ENCODE measurements at regions not wholly inside any gene's neighbourhood (a gene's known extent, or its start where the extent isn't known, plus 50 kb on each side); places are given as distances from the start of the nearest gene placed in this dataset.
"Not testable (repeated sequence)": the region's sequence is repeated elsewhere in the genome, so short reads cannot be mapped to it uniquely, and the experiment has no call there.

- Mint-ChIP-seq H3K4me3 (peak overlapping the region in 1 of 8 donors; percentile 43), H3K9me3 (no peaks in the 10 kb centered on the region), H3K36me3 (no peaks in the 10 kb centered on the region), H3K4me1 (no peaks in the 10 kb centered on the region), H3K27me3 (peaks cover 10 to 15% (median 11%) of the 10 kb centered on the region in 3 donors), H3K27ac (no peak overlapping the region)
- DNase-seq (no peak), ATAC-seq (ENCODE audit: low read depth in 2 of 2) (no peak)
Measured at GRCh38 chr18:11500153-11501122, 109.0 kb upstream of the SLC35G4 start.

GRCh38 chr18:11498821-11499220 lies 110.6 kb upstream of the SLC35G4 start:
- Mint-ChIP-seq H3K4me3 (no peak overlapping the region), H3K9me3 (no peaks in the 10 kb centered on the region), H3K4me1 (no peaks in the 10 kb centered on the region), H3K36me3 (no peaks in the 10 kb centered on the region), H3K27me3 (peaks cover 10 to 15% (median 11%) of the 10 kb centered on the region in 3 donors), H3K27ac (no peak overlapping the region)
- ATAC-seq (ENCODE audit: low read depth in 2 of 2), result no peak
- no peak for DNase-seq

GRCh38 chr18:11497585-11497984 lies 111.8 kb upstream of the SLC35G4 start:
- H3K27ac Mint-ChIP-seq, result no peak overlapping the region
- H3K4me3 Mint-ChIP-seq, result no peak overlapping the region
- ATAC-seq (ENCODE audit: low read depth in 2 of 2), result no peak
- no peaks in the 10 kb centered on the region for H3K9me3 Mint-ChIP-seq
- no peak for DNase-seq
- no peaks in the 10 kb centered on the region for H3K36me3 Mint-ChIP-seq
- no peaks in the 10 kb centered on the region for H3K4me1 Mint-ChIP-seq
- H3K27me3 Mint-ChIP-seq, result peaks cover 10 to 15% (median 11%) of the 10 kb centered on the region in 3 donors

GRCh38 chr18:11496526-11497172 lies 112.7 kb upstream of the SLC35G4 start:
- ATAC-seq (ENCODE audit: low read depth in 2 of 2) (no peak), DNase-seq (no peak)
- H3K27me3 Mint-ChIP-seq, result peaks cover 6 to 15% (median 11%) of the 10 kb centered on the region in 3 donors
- H3K4me3 Mint-ChIP-seq, result no peak overlapping the region
- H3K27ac Mint-ChIP-seq, result no peak overlapping the region
- H3K9me3 Mint-ChIP-seq, result no peaks in the 10 kb centered on the region
- no peaks in the 10 kb centered on the region for H3K36me3 Mint-ChIP-seq
- no peaks in the 10 kb centered on the region for H3K4me1 Mint-ChIP-seq

- no peaks in the 10 kb centered on the region for H3K9me3 Mint-ChIP-seq
- H3K27ac Mint-ChIP-seq, result no peak overlapping the region
- H3K4me1 Mint-ChIP-seq, result no peaks in the 10 kb centered on the region
- H3K4me3 Mint-ChIP-seq, result no peak overlapping the region
- H3K36me3 Mint-ChIP-seq, result no peaks in the 10 kb centered on the region
- no peak for DNase-seq
- ATAC-seq (ENCODE audit: low read depth in 2 of 2), result no peak
- peaks cover 6 to 15% (median 11%) of the 10 kb centered on the region in 3 donors for H3K27me3 Mint-ChIP-seq
Measured at GRCh38 chr18:11495441-11495840, 114.0 kb upstream of the SLC35G4 start.

- no peaks in the 10 kb centered on the region for H3K9me3 Mint-ChIP-seq
- no peaks in the 10 kb centered on the region for H3K36me3 Mint-ChIP-seq
- H3K4me3 Mint-ChIP-seq, result no peak overlapping the region
- H3K4me1 Mint-ChIP-seq, result peaks cover 0 to 2% (median 0%) of the 10 kb centered on the region in 3 donors
- H3K27ac Mint-ChIP-seq, result no peak overlapping the region
- DNase-seq (no peak), ATAC-seq (ENCODE audit: low read depth in 2 of 2) (no peak)
- H3K27me3 Mint-ChIP-seq, result peaks cover 2 to 8% (median 6%) of the 10 kb centered on the region in 3 donors
Measured at GRCh38 chr18:11494107-11494506, 115.3 kb upstream of the SLC35G4 start.

- H3K27ac Mint-ChIP-seq, result peak overlapping the region in 1 of 6 donors; percentile 1
- H3K27me3 Mint-ChIP-seq, result no peaks in the 10 kb centered on the region
Measured at GRCh38 chr18:11489266-11489899, 120.0 kb upstream of the SLC35G4 start.

GRCh38 chr18:11488175-11488574 lies 121.2 kb upstream of the SLC35G4 start:
- Mint-ChIP-seq H3K27ac (no peak overlapping the region), H3K4me1 (peaks cover 0 to 2% (median 0%) of the 10 kb centered on the region in 3 donors), H3K27me3 (no peaks in the 10 kb centered on the region), H3K36me3 (no peaks in the 10 kb centered on the region), H3K9me3 (no peaks in the 10 kb centered on the region), H3K4me3 (no peak overlapping the region)
- DNase-seq (no peak), ATAC-seq (ENCODE audit: low read depth in 2 of 2) (no peak)

More at GRCh38 chr18:11489266-11489899, 120.0 kb upstream of the SLC35G4 start:
- Mint-ChIP-seq H3K4me3 (no peak overlapping the region), H3K9me3 (no peaks in the 10 kb centered on the region), H3K36me3 (no peaks in the 10 kb centered on the region), H3K4me1 (peaks cover 0 to 2% (median 0%) of the 10 kb centered on the region in 3 donors)
- ATAC-seq (ENCODE audit: low read depth in 2 of 2), result no peak
- no peak for DNase-seq

GRCh38 chr18:11487390-11487789 lies 122.0 kb upstream of the SLC35G4 start:
- H3K27ac Mint-ChIP-seq, result no peak overlapping the region
- no peak for ATAC-seq (ENCODE audit: low read depth in 2 of 2)
- no peak for DNase-seq
- H3K4me1 Mint-ChIP-seq, result peaks cover 0 to 2% (median 0%) of the 10 kb centered on the region in 3 donors
- H3K36me3 Mint-ChIP-seq, result no peaks in the 10 kb centered on the region
- no peak overlapping the region for H3K4me3 Mint-ChIP-seq
- no peaks in the 10 kb centered on the region for H3K27me3 Mint-ChIP-seq
- no peaks in the 10 kb centered on the region for H3K9me3 Mint-ChIP-seq

GRCh38 chr18:11482271-11482670 lies 127.1 kb upstream of the SLC35G4 start:
- no peak for DNase-seq
- Mint-ChIP-seq H3K9me3 (peaks cover 0 to 2% (median 0%) of the 10 kb centered on the region in 7 donors), H3K27me3 (peaks cover 8 to 23% (median 22%) of the 10 kb centered on the region in 3 donors), H3K36me3 (no peaks in the 10 kb centered on the region), H3K4me1 (no peaks in the 10 kb centered on the region), H3K27ac (no peak overlapping the region), H3K4me3 (no peak overlapping the region)
- ATAC-seq (ENCODE audit: low read depth in 2 of 2), result no peak

GRCh38 chr18:11480692-11481091 lies 128.7 kb upstream of the SLC35G4 start:
- DNase-seq, result no peak
- H3K4me3 Mint-ChIP-seq, result no peak overlapping the region
- peaks cover 8 to 35% (median 22%) of the 10 kb centered on the region in 3 donors for H3K27me3 Mint-ChIP-seq
- peaks cover 0 to 2% (median 0%) of the 10 kb centered on the region in 7 donors for H3K9me3 Mint-ChIP-seq
- no peaks in the 10 kb centered on the region for H3K4me1 Mint-ChIP-seq
- no peak for ATAC-seq (ENCODE audit: low read depth in 2 of 2)
- H3K27ac Mint-ChIP-seq, result no peak overlapping the region
- H3K36me3 Mint-ChIP-seq, result no peaks in the 10 kb centered on the region

- H3K9me3 Mint-ChIP-seq, result peaks cover 0 to 11% (median 4%) of the 10 kb centered on the region in 7 donors
- not testable (repeated sequence) for DNase-seq; ATAC-seq (ENCODE audit: low read depth in 2 of 2); H3K36me3 Mint-ChIP-seq; H3K4me1 Mint-ChIP-seq; H3K27ac Mint-ChIP-seq; H3K4me3 Mint-ChIP-seq
- peaks cover 8 to 35% (median 22%) of the 10 kb centered on the region in 3 donors for H3K27me3 Mint-ChIP-seq
Measured at GRCh38 chr18:11479031-11479430, 130.4 kb upstream of the SLC35G4 start.

GRCh38 chr18:11470941-11471340 lies 138.5 kb upstream of the SLC35G4 start:
- H3K4me3 Mint-ChIP-seq, result no peak overlapping the region
- peaks cover 2 to 7% (median 4%) of the 10 kb centered on the region in 3 donors for H3K27me3 Mint-ChIP-seq
- H3K36me3 Mint-ChIP-seq, result no peaks in the 10 kb centered on the region
- H3K4me1 Mint-ChIP-seq, result no peaks in the 10 kb centered on the region
- H3K9me3 Mint-ChIP-seq, result peaks cover 0 to 11% (median 6%) of the 10 kb centered on the region in 7 donors
- H3K27ac Mint-ChIP-seq, result no peak overlapping the region
- DNase-seq (no peak), ATAC-seq (ENCODE audit: low read depth in 2 of 2) (no peak)
